ENCODE measurements at regions not wholly inside any gene's neighbourhood (a gene's known extent, or its start where the extent isn't known, plus 50 kb on each side); places are given as distances from the start of the nearest gene placed in this dataset.

GRCh38 chr2:216911008-216911407 is 51.1 kb upstream of the TNP1 start:
- no peaks in the 10 kb centered on the region for H3K27me3 ChIP-seq (ENCODE audit: insufficient read depth, low read length)
- no peak overlapping the region for H3K4me2 ChIP-seq (ENCODE audit: low read length)
- Mint-ChIP-seq H3K4me3 (ENCODE audit: unreplicated experiment) (no peak overlapping the region), H3K27me3 (ENCODE audit: low read depth, unreplicated experiment) (peaks cover 20% of the 10 kb centered on the region), H3K4me1 (ENCODE audit: low read depth, unreplicated experiment) (peaks cover 5% of the 10 kb centered on the region), H3K36me3 (ENCODE audit: low read depth, unreplicated experiment) (no peaks in the 10 kb centered on the region), H3K27ac (ENCODE audit: unreplicated experiment) (no peak overlapping the region), H3K9me3 (ENCODE audit: unreplicated experiment) (peaks cover 8% of the 10 kb centered on the region)
- no peaks in the 10 kb centered on the region for H3K79me2 ChIP-seq (ENCODE audit: insufficient read depth, low read length)
- no peak for DNase-seq (ENCODE audit: low read depth)
- no peak overlapping the region for H3K9ac ChIP-seq (ENCODE audit: low read length)
- no peak for FAIRE-seq
- no peaks in the 10 kb centered on the region for H3K36me3 ChIP-seq (ENCODE audit: insufficient read depth, low read length)
- H3K27ac ChIP-seq (ENCODE audit: low read depth, low read length), result no peak overlapping the region
- TF ChIP-seq, protein P1, sequence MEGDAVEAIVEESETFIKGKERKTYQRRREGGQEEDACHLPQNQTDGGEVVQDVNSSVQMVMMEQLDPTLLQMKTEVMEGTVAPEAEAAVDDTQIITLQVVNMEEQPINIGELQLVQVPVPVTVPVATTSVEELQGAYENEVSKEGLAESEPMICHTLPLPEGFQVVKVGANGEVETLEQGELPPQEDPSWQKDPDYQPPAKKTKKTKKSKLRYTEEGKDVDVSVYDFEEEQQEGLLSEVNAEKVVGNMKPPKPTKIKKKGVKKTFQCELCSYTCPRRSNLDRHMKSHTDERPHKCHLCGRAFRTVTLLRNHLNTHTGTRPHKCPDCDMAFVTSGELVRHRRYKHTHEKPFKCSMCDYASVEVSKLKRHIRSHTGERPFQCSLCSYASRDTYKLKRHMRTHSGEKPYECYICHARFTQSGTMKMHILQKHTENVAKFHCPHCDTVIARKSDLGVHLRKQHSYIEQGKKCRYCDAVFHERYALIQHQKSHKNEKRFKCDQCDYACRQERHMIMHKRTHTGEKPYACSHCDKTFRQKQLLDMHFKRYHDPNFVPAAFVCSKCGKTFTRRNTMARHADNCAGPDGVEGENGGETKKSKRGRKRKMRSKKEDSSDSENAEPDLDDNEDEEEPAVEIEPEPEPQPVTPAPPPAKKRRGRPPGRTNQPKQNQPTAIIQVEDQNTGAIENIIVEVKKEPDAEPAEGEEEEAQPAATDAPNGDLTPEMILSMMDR (IDR thresholded peaks at IDR 0.05; ENCODE audit: insufficient read depth, low read depth, low read length), result no peak
- no peak for TF ChIP-seq EZH2 (IDR thresholded peaks at IDR 0.05; ENCODE audit: insufficient read depth, low read length)
- H4K20me1 ChIP-seq (ENCODE audit: insufficient read depth, low read length), result no peaks in the 10 kb centered on the region
- H2AFZ ChIP-seq (ENCODE audit: low read depth, low read length), result no peak overlapping the region
- H3K4me3 ChIP-seq (ENCODE audit: insufficient read depth, low read depth, low read length), result no peak overlapping the region
- no peaks in the 10 kb centered on the region for H3K4me1 ChIP-seq (ENCODE audit: insufficient read depth, low read length)
- no peaks in the 10 kb centered on the region for H3K9me3 ChIP-seq (ENCODE audit: insufficient read depth, low read depth, low read length)

GRCh38 chr2:216909541-216910210 is 49.8 kb upstream of the TNP1 start:
- peaks cover 18% of the 10 kb centered on the region for H3K27me3 Mint-ChIP-seq (ENCODE audit: low read depth, unreplicated experiment)
- Histone ChIP-seq H3K9me3 (ENCODE audit: insufficient read depth, low read depth, low read length) (no peaks in the 10 kb centered on the region), H3K79me2 (ENCODE audit: insufficient read depth, low read length) (no peaks in the 10 kb centered on the region), H4K20me1 (ENCODE audit: insufficient read depth, low read length) (no peaks in the 10 kb centered on the region), H3K27ac (ENCODE audit: low read depth, low read length) (no peak overlapping the region), H3K27me3 (ENCODE audit: insufficient read depth, low read length) (no peaks in the 10 kb centered on the region), H3K36me3 (ENCODE audit: insufficient read depth, low read length) (no peaks in the 10 kb centered on the region), H2AFZ (ENCODE audit: low read depth, low read length) (no peak overlapping the region), H3K4me2 (ENCODE audit: low read length) (no peak overlapping the region), H3K4me3 (ENCODE audit: insufficient read depth, low read depth, low read length) (no peak overlapping the region), H3K4me1 (ENCODE audit: insufficient read depth, low read length) (no peaks in the 10 kb centered on the region), H3K9ac (ENCODE audit: low read length) (no peak overlapping the region)
- DNase-seq (ENCODE audit: low read depth) (no peak), FAIRE-seq (no peak)
- no peaks in the 10 kb centered on the region for H3K36me3 Mint-ChIP-seq (ENCODE audit: low read depth, unreplicated experiment)
- H3K9me3 Mint-ChIP-seq (ENCODE audit: unreplicated experiment), result peaks cover 8% of the 10 kb centered on the region
- TF ChIP-seq, protein P1 (IDR thresholded peaks at IDR 0.05; ENCODE audit: insufficient read depth, low read depth, low read length), result no peak
- no peak for TF ChIP-seq EZH2 (IDR thresholded peaks at IDR 0.05; ENCODE audit: insufficient read depth, low read length)
- no peak overlapping the region for H3K27ac Mint-ChIP-seq (ENCODE audit: unreplicated experiment)
- peaks cover 5% of the 10 kb centered on the region for H3K4me1 Mint-ChIP-seq (ENCODE audit: low read depth, unreplicated experiment)
- no peak overlapping the region for H3K4me3 Mint-ChIP-seq (ENCODE audit: unreplicated experiment)
